Mesothelial cell of epicardium (in vitro differentiated cells): ENCODE measurements at regions not wholly inside any gene's neighbourhood (a gene's known extent, or its start where the extent isn't known, plus 50 kb on each side); places are given as distances from the start of the nearest gene placed in this dataset.

Experiments
- DNase-seq, 2 experiments: peaks; one replicate each; pipeline ENCODE4 v3.0.0; 2021; ENCODE audit warnings: low spot score in 2 of 2; ENCODE audit not compliant: unreplicated experiment in 2 of 2
- H3K27ac Mint-ChIP-seq: 2 replicates; pipeline ENCODE4 v1.8.0; 2021; ENCODE audit warnings: mixed read lengths
- H3K27me3 Mint-ChIP-seq: 2 replicates; pipeline ENCODE4 v1.8.0; 2021; ENCODE audit warnings: low read depth, mixed read lengths
- H3K36me3 Mint-ChIP-seq: 2 replicates; pipeline ENCODE4 v1.8.0; 2021; ENCODE audit warnings: mixed read lengths
- H3K4me1 Mint-ChIP-seq: 2 replicates; pipeline ENCODE4 v1.8.0; 2021; ENCODE audit warnings: mixed read lengths
- H3K4me3 Mint-ChIP-seq: 2 replicates; pipeline ENCODE4 v1.8.0; 2021; ENCODE audit warnings: mild to moderate bottlenecking, moderate library complexity, mixed read lengths
- H3K9me3 Mint-ChIP-seq: 2 replicates; pipeline ENCODE4 v1.8.0; 2021; ENCODE audit warnings: mixed read lengths
- TF ChIP-seq, protein P1 (sequence below): fragments of 200-600 bp; sonication (generic); IDR thresholded peaks from one replicate; pipeline ENCODE4 v1.5.0; 2021; ENCODE audit warnings: antibody characterized with exemption; ENCODE audit not compliant: unreplicated experiment

DNA sequence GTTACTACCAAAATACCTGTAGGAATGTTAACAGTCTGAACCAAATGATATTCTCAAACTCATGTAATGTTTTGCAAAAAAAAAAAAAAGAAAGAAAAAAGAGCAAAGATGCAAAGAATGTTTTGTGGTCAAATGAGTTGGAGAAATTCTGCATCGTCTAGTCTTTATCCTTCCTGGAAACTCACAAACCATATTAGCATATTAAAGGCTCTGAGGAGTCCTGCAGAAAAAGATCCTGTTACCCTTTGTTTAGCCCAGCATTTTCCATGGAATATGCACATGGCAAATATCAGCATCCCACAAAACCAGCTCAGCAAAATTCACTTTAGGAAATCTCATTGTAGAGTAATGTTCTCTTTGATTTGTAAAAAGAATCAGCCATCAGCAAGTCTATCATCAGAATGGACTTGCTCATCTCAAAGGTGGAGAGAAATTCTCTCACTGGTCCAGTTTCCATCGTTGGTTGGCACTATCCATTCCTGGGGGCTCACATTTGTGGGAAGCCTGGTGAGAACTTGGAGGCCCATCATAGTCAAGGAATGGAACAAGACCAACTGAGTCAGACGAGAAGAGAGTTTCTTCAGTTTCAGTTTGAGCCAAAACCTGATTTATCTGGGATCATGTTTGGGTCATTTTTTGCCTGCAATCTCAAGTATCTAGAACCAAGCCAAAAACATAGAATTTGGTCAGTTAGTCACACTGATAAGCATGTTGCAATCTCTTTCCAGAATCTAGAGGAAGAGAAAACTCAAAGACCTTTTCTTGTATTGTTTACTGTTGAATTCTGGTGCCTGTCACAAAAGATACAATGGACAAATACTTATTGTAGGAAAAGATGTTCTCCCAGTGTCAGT, 129.8 kb downstream of the TBX5 start:
- DNase-seq, result no peak
- Mint-ChIP-seq H3K27me3 (peaks cover 6% of the 10 kb centered on the region), H3K27ac (no peak overlapping the region), H3K9me3 (no peaks in the 10 kb centered on the region), H3K4me3 (no peak overlapping the region), H3K36me3 (no peaks in the 10 kb centered on the region), H3K4me1 (peaks cover 18% of the 10 kb centered on the region)
- TF ChIP-seq, protein P1, sequence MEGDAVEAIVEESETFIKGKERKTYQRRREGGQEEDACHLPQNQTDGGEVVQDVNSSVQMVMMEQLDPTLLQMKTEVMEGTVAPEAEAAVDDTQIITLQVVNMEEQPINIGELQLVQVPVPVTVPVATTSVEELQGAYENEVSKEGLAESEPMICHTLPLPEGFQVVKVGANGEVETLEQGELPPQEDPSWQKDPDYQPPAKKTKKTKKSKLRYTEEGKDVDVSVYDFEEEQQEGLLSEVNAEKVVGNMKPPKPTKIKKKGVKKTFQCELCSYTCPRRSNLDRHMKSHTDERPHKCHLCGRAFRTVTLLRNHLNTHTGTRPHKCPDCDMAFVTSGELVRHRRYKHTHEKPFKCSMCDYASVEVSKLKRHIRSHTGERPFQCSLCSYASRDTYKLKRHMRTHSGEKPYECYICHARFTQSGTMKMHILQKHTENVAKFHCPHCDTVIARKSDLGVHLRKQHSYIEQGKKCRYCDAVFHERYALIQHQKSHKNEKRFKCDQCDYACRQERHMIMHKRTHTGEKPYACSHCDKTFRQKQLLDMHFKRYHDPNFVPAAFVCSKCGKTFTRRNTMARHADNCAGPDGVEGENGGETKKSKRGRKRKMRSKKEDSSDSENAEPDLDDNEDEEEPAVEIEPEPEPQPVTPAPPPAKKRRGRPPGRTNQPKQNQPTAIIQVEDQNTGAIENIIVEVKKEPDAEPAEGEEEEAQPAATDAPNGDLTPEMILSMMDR, result no peak

DNA sequence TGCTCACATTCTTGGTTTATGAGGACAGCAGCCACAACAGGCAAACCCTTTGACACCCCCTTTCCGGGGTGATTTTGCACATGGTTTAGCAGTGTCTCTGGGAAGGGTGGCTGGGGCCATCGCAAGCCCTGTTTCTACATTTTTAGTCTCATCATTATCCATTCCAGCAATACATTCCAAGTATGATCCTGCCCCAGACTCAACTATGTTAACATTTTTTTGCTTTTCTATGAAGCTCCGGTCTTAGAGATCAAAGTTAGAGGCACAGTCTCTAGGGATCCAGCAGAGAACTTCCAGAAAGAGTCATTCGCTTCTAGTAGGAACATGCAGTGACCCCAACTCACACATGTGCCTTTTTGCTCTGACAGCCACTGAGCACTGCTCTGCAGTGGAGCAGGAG, 130.9 kb downstream of the TBX5 start:
- no peaks in the 10 kb centered on the region for H3K9me3 Mint-ChIP-seq
- H3K4me1 Mint-ChIP-seq, result peaks cover 18% of the 10 kb centered on the region
- H3K27ac Mint-ChIP-seq, result no peak overlapping the region
- H3K27me3 Mint-ChIP-seq, result peaks cover 6% of the 10 kb centered on the region
- TF ChIP-seq, protein P1, result no peak
- no peaks in the 10 kb centered on the region for H3K36me3 Mint-ChIP-seq
- H3K4me3 Mint-ChIP-seq, result no peak overlapping the region
- DNase-seq, result no peak

DNA sequence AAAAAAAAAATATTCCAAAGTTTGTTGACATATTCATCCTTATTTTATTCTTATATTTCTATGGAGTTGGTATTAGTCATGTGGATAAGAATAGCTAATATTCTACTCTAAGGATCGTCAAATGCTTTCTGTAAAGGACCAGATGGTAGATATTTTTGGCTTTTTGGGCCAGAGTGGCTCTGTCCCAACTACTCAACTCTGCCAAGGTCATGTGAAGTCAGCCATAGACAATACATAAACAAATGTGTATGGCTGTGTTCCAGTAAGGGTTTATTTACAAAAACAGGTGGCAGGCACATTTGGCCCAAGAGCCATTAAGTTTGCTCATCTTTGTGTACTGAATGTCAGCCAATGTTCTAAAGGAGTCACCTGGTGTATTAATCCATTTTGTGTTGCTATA, 131.8 kb downstream of the TBX5 start:
- TF ChIP-seq, protein P1, result no peak
- H3K27ac Mint-ChIP-seq, result no peak overlapping the region
- no peaks in the 10 kb centered on the region for H3K9me3 Mint-ChIP-seq
- DNase-seq, result no peak
- H3K36me3 Mint-ChIP-seq, result no peaks in the 10 kb centered on the region
- H3K27me3 Mint-ChIP-seq, result peaks cover 6% of the 10 kb centered on the region
- H3K4me1 Mint-ChIP-seq, result peaks cover 18% of the 10 kb centered on the region
- no peak overlapping the region for H3K4me3 Mint-ChIP-seq

DNA sequence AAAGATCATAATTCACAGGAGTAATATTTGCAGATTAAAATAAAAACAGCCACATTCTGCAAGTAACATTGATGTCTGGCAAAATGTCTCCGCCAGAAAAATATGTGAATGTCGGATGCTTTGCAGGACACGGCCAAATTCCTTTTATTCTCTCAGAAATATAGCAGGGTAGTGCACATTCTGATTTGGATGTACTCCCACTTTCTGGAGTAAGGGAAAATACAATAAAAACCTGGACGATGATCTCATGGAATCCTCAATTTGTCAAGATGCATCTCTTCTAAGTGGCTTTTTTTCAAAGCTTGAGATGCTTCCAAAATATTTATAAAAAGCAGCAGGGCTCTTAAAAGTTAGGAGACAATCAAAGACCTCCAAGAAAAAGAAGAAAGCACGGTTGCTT, 133.3 kb downstream of the TBX5 start:
- no peak for DNase-seq
- Mint-ChIP-seq H3K27ac (peak overlapping the region; percentile 8), H3K4me1 (peaks cover 18% of the 10 kb centered on the region), H3K36me3 (no peaks in the 10 kb centered on the region), H3K4me3 (no peak overlapping the region), H3K27me3 (peaks cover 6% of the 10 kb centered on the region), H3K9me3 (no peaks in the 10 kb centered on the region)
- TF ChIP-seq, protein P1, result no peak

DNA sequence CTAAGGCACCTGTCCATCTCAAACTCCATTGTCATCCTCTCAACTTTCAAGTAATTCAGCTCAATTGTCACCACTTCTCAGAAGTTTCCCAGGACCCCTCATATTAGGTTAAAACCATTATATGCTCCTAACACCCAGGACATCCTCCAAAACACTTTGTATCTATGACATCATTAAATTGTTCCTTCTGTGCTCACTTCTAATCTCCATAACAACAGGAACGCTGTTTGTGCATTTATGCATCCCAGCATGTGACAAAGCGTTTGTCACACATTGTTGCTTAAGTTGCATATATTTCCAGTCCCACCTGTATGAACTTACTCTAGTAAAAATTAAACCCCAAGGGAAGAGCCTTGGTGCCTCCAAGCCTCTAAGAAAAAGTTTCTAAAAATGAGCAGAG, 133.9 kb downstream of the TBX5 start:
- TF ChIP-seq, protein P1, result no peak
- Mint-ChIP-seq H3K27me3 (peaks cover 6% of the 10 kb centered on the region), H3K27ac (no peak overlapping the region), H3K4me3 (no peak overlapping the region), H3K9me3 (no peaks in the 10 kb centered on the region), H3K4me1 (peaks cover 18% of the 10 kb centered on the region), H3K36me3 (no peaks in the 10 kb centered on the region)
- no peak for DNase-seq

DNA sequence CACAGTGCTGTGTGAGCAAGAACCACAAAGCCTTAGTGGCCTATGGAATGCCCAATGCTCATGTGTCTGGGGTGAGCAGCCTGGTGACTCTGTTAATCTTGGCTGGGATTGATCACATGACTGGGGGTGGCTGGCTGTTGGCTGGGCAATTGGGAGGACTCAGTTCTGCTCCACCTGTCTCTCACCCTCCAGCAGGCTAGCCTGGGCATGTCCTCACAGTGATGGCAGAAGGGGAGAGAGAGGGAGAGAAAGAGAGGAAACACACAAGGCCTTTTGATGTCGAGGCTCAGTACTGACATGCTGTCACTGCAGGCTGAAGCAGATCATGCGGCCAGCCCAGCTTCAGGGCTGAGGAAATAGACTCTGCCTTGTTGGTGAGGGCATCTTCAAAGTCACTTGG, 136.8 kb downstream of the TBX5 start:
- Mint-ChIP-seq H3K27me3 (peaks cover 16% of the 10 kb centered on the region), H3K4me3 (no peak overlapping the region), H3K36me3 (no peaks in the 10 kb centered on the region), H3K4me1 (peaks cover 27% of the 10 kb centered on the region), H3K27ac (no peak overlapping the region), H3K9me3 (no peaks in the 10 kb centered on the region)
- no peak for DNase-seq
- TF ChIP-seq, protein P1, result no peak
